Aorta (tissue), 5 donors: ENCODE measurements at regions not wholly inside any gene's neighbourhood (a gene's known extent, or its start where the extent isn't known, plus 50 kb on each side); places are given as distances from the start of the nearest gene placed in this dataset.

ENCODE experiments used
- ATAC-seq: fragments of 200-7000 bp; cut with Tn5 transposase; one replicate; pipeline ENCODE4 v1.9.1; 2022; ENCODE audit warnings: moderate library complexity; ENCODE audit not compliant: low FRiP score
- DNase-seq, 2 donors: peaks; one replicate each; pipeline ENCODE4 v3.0.0-alpha.2; 2020
- H3K27ac ChIP-seq, 2 donors: one replicate each; pipeline ENCODE4 v1.5.1; 2013; ENCODE audit warnings: low read length in 2 of 2, mild to moderate bottlenecking in 2 of 2, moderate library complexity in 2 of 2, control low read depth in 1 of 2, inconsistent platforms in 1 of 2, low read depth in 1 of 2
- H3K27me3 ChIP-seq, 2 donors: one replicate each; pipeline ENCODE4 v1.6.1; 2013; ENCODE audit warnings: control low read depth in 1 of 2, low read length in 1 of 2, mild to moderate bottlenecking in 1 of 2, moderate library complexity in 1 of 2; ENCODE audit not compliant: insufficient read depth in 2 of 2, control insufficient read depth in 1 of 2
- H3K36me3 ChIP-seq, 2 donors: one replicate each; pipeline ENCODE4 v1.6.1; 2013; ENCODE audit warnings: control low read depth in 1 of 2, low read length in 1 of 2, mild to moderate bottlenecking in 1 of 2; ENCODE audit not compliant: insufficient read depth in 2 of 2, control insufficient read depth in 1 of 2
- H3K4me1 ChIP-seq, 2 donors: one replicate each; pipeline ENCODE4 v1.6.1; 2013; ENCODE audit warnings: low read length in 2 of 2, control low read depth in 1 of 2, mild to moderate bottlenecking in 1 of 2, moderate library complexity in 1 of 2; ENCODE audit not compliant: insufficient read depth in 2 of 2, control insufficient read depth in 1 of 2
- H3K4me3 ChIP-seq, 2 donors: one replicate each; pipeline ENCODE4 v1.5.1; 2013; ENCODE audit warnings: low read length in 2 of 2, control low read depth in 1 of 2, mild to moderate bottlenecking in 1 of 2
- H3K9me3 ChIP-seq: one replicate; pipeline ENCODE4 v1.6.1; 2013; ENCODE audit warnings: mild to moderate bottlenecking, low read length; ENCODE audit not compliant: control insufficient read depth
- WGBS, 2 donors: extraction: QIAGEN DNeasy Blood & Tissue Kit; methylation state at CpG; one replicate each; pipeline ENCODE4 v1.1.7; 2013; 5-methylcytosine and 5-hydroxymethylcytosine counted together
- intact Hi-C, 2 donors: fragments of 100-400 bp; cut with DNase I; formaldehyde crosslinking; loops; one replicate each; pipeline versions ENCODE4 v1.14.2 to v1.15.0; 2022
- donor health status: healthy with polysubstance abuse.
- donor health status: Bipolar disorder and iron deficiency.
- donor health status: DM: no; HTN: no; CAD: no.
- donor health status: DM: no; HTN: no; CAD: no.
- donor health status: DM: yes; HTN: yes; CAD: no.

GRCh38 chr10:29736366-29737073 lies 101.7 kb upstream of the SVIL start:
- H3K27ac ChIP-seq: peak overlapping the region; percentile 63 to 98
- intact Hi-C loops: loop anchor here (5.0 to 10.0 kb wide), 6 partner anchors 46 to 266 kb away; partner anchors contain the start of gene SVIL (in 1 of the 2)
- no peaks in the 10 kb centered on the region for H3K36me3 ChIP-seq
- peak; percentile 81 to 92 for DNase-seq
- 0 to 1% methylated on average over 50 to 74 of the region's 74 CpGs for WGBS, 2 donors
- ATAC-seq: peak; percentile 82
- peak overlapping the region; percentile 65 to 76 for H3K4me3 ChIP-seq
- H3K27me3 ChIP-seq: no peaks in the 10 kb centered on the region
- H3K4me1 ChIP-seq: peaks cover 3 to 4% of the 10 kb centered on the region in 2 donors
- no peaks in the 10 kb centered on the region for H3K9me3 ChIP-seq

GRCh38 chr10:29735628-29736365 lies 101.0 kb upstream of the SVIL start:
- Histone ChIP-seq H3K9me3 (no peaks in the 10 kb centered on the region), H3K4me1 (peaks cover 3 to 4% of the 10 kb centered on the region in 2 donors), H3K36me3 (no peaks in the 10 kb centered on the region), H3K4me3 (peak overlapping the region; percentile 69 to 76), H3K27me3 (no peaks in the 10 kb centered on the region), H3K27ac (peak overlapping the region; percentile 63 to 98)
- ATAC-seq: peak; percentile 94
- intact Hi-C loops: loop anchor here (5.0 to 10.0 kb wide), 6 partner anchors 47 to 267 kb away; partner anchors contain the start of gene SVIL (in 1 of the 2)
- WGBS, 2 donors: 0% methylated on average over 75 to 81 of the region's 81 CpGs
- peak; percentile 89 to 97 for DNase-seq

GRCh38 chr10:29734962-29735627 lies 100.3 kb upstream of the SVIL start:
- H3K27me3 ChIP-seq: no peaks in the 10 kb centered on the region
- H3K27ac ChIP-seq: peak overlapping the region; percentile 63 to 98
- H3K4me3 ChIP-seq: peak overlapping the region; percentile 69 to 76
- H3K9me3 ChIP-seq: no peaks in the 10 kb centered on the region
- DNase-seq: peak; percentile 85 to 91
- intact Hi-C loops: loop anchor here (5.0 to 10.0 kb wide), 6 partner anchors 47 to 267 kb away; partner anchors contain the start of gene SVIL (in 1 of the 2)
- no peaks in the 10 kb centered on the region for H3K36me3 ChIP-seq
- 0% methylated on average over 63 to 77 of the region's 77 CpGs for WGBS, 2 donors
- H3K4me1 ChIP-seq: peaks cover 3 to 4% of the 10 kb centered on the region in 2 donors
- ATAC-seq: peak; percentile 73

- intact Hi-C loops: loop anchor here in 1 of 2 donors (10.0 kb wide), 1 partner anchor 200 kb away; no protein-coding TSS in a partner anchor
- peak overlapping the region; percentile 63 to 98 for H3K27ac ChIP-seq
- no peak for DNase-seq
- peak overlapping the region; percentile 69 to 76 for H3K4me3 ChIP-seq
- ATAC-seq: no peak
- H3K9me3 ChIP-seq: no peaks in the 10 kb centered on the region
- peaks cover 3 to 4% of the 10 kb centered on the region in 2 donors for H3K4me1 ChIP-seq
- H3K27me3 ChIP-seq: no peaks in the 10 kb centered on the region
- no peaks in the 10 kb centered on the region for H3K36me3 ChIP-seq
- WGBS, 2 donors: 1 to 3% methylated on average over 10 of the region's 10 CpGs
Measured at GRCh38 chr10:29734640-29734961, 99.8 kb upstream of the SVIL start.

GRCh38 chr10:29733323-29733722 lies 98.6 kb upstream of the SVIL start:
- intact Hi-C loops: loop anchor here in 1 of 2 donors (10.0 kb wide), 1 partner anchor 199 kb away; no protein-coding TSS in a partner anchor
- no peak for ATAC-seq
- DNase-seq: no peak
- H3K9me3 ChIP-seq: no peaks in the 10 kb centered on the region
- peaks cover 4% of the 10 kb centered on the region in 2 donors for H3K4me1 ChIP-seq
- H3K36me3 ChIP-seq: no peaks in the 10 kb centered on the region
- 8% methylated on average over 6 of the region's 6 CpGs for WGBS, 2 donors
- peak overlapping the region; percentile 89 to 98 for H3K27ac ChIP-seq
- H3K27me3 ChIP-seq: no peaks in the 10 kb centered on the region
- peak overlapping the region in 1 of 2 donors; percentile 76 for H3K4me3 ChIP-seq

- Histone ChIP-seq H3K36me3 (no peaks in the 10 kb centered on the region), H3K4me1 (peaks cover 4% of the 10 kb centered on the region in 2 donors), H3K9me3 (no peaks in the 10 kb centered on the region), H3K4me3 (peak overlapping the region in 1 of 2 donors; percentile 76), H3K27ac (peak overlapping the region in 1 of 2 donors; percentile 19), H3K27me3 (no peaks in the 10 kb centered on the region)
- 8 to 10% methylated on average over 2 of the region's 2 CpGs for WGBS, 2 donors
- intact Hi-C loops: loop anchor here in 1 of 2 donors (10.0 kb wide), 1 partner anchor 198 kb away; no protein-coding TSS in a partner anchor
- no peak for ATAC-seq
- DNase-seq: no peak
Measured at GRCh38 chr10:29732918-29733317, 98.1 kb upstream of the SVIL start.

GRCh38 chr10:29731760-29732159 lies 97.0 kb upstream of the SVIL start:
- 33 to 58% methylated on average over 12 of the region's 12 CpGs for WGBS, 2 donors
- Histone ChIP-seq H3K4me3 (no peak overlapping the region), H3K36me3 (no peaks in the 10 kb centered on the region), H3K27ac (peak overlapping the region in 1 of 2 donors; percentile 58), H3K9me3 (no peaks in the 10 kb centered on the region), H3K4me1 (peaks cover 4% of the 10 kb centered on the region in 2 donors), H3K27me3 (no peaks in the 10 kb centered on the region)
- intact Hi-C loops: loop anchor here in 1 of 2 donors (10.0 kb wide), 1 partner anchor 197 kb away; no protein-coding TSS in a partner anchor
- DNase-seq (no peak), ATAC-seq (no peak)

- peaks cover 4 to 6% of the 10 kb centered on the region in 2 donors for H3K4me1 ChIP-seq
- intact Hi-C loops: loop anchor here in 1 of 2 donors (10.0 kb wide), 1 partner anchor 196 kb away; no protein-coding TSS in a partner anchor
- H3K27me3 ChIP-seq: no peaks in the 10 kb centered on the region
- H3K9me3 ChIP-seq: no peaks in the 10 kb centered on the region
- no peak overlapping the region for H3K27ac ChIP-seq
- DNase-seq (no peak), ATAC-seq (no peak)
- H3K4me3 ChIP-seq: no peak overlapping the region
- no peaks in the 10 kb centered on the region for H3K36me3 ChIP-seq
- WGBS, 2 donors: 42 to 51% methylated on average over 6 of the region's 6 CpGs
Measured at GRCh38 chr10:29730969-29731368, 96.2 kb upstream of the SVIL start.
